ENCODE measurements at regions not wholly inside any gene's neighbourhood (a gene's known extent, or its start where the extent isn't known, plus 50 kb on each side); places are given as distances from the start of the nearest gene placed in this dataset.

- no peak for TF ChIP-seq POLR2A (IDR thresholded peaks at IDR 0.05; ENCODE audit: low read depth, low read length)
- no peak for TF ChIP-seq CTCF (IDR thresholded peaks at IDR 0.05; ENCODE audit: extremely low read depth in 1 of 2, insufficient read depth in 1 of 2, low read depth in 1 of 2, low read length in 2 of 2)
- TF ChIP-seq EZH2 (IDR thresholded peaks at IDR 0.05; ENCODE audit: borderline replicate concordance, low read depth, low read length, severe bottlenecking): no peak
- TF ChIP-seq FOS (IDR thresholded peaks at IDR 0.05; ENCODE audit: borderline replicate concordance, insufficient read depth, low read length): no peak
- no peak for TF ChIP-seq POLR2AphosphoS5 (IDR thresholded peaks at IDR 0.05; ENCODE audit: insufficient read depth, low read depth, low read length)
- no peak for TF ChIP-seq MYC (IDR thresholded peaks at IDR 0.05; ENCODE audit: low read depth, low read length)
- TF ChIP-seq JUN (IDR thresholded peaks at IDR 0.05; ENCODE audit: borderline replicate concordance, insufficient read depth, insufficient read length, low read depth): no peak
- TF ChIP-seq MAX (IDR thresholded peaks at IDR 0.05; ENCODE audit: insufficient read depth, insufficient read length): no peak
These were observed 365.2 kb upstream of the MPDZ start for GRCh38 chr9:13644675-13645074.

All from endothelial cell of umbilical vein (primary cell).